ENCODE measurements at regions not wholly inside any gene's neighbourhood (a gene's known extent, or its start where the extent isn't known, plus 50 kb on each side); places are given as distances from the start of the nearest gene placed in this dataset.
A peak's percentile ranks its signal among the peaks of the same experiment; 100 is the strongest.
"Not testable (repeated sequence)": the region's sequence is repeated elsewhere in the genome, so short reads cannot be mapped to it uniquely, and the experiment has no call there.

DNA sequence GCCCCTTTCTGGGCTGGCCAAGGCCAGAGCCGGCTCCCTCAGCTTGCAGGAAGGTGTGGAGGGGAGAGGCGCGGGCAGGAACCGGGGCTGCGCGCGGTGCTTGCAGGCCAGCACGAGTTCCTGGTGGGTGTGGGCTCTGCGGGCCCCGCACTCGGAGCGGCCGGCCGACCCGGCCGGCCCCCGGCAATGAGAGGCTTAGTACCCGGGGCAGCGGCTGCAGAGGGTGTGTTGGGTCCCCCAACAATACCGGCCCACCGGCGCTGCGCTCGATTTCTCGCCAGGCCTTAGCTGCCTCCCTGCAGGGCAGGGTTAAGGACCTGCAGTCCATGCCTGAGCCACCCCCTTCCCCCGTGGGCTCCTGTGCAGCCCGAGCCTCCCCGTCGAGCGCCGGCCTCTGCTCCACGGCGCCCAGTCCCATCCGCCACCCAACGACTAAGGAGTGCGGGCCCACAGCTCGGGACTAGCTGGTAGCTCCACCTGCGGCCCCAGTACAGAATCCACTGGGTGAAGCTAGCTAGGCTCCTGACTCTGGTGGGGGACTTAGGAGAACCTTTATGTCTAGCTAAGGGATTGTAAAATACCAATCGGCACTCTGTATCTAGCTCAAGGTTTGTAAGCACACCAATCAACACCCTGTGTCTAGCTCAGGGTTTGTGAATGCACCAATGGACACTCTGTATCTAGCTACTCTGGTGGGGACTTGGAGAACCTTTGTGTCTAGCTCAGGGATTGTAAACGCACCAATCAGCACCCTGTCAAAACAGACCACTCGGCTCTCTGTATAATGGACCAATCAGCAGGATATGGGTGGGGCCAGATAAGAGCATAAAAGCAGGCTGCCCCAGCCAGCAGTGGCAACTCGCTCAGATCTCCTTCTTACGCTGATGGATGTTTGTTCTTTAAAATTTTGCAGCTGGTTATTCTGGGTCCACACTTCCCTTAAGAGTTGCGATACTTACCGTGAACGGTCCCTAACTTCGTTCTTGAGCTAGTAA lies 167.4 kb upstream of the RREB1 start:
- DNase-seq (ENCODE audit: low read depth, low spot score): no peak

- DNase-seq (ENCODE audit: low read depth, low spot score): no peak
Measured at GRCh38 chr6:6941201-6941600, 166.6 kb upstream of the RREB1 start.

- DNase-seq (ENCODE audit: low read depth, low spot score): no peak
Measured at GRCh38 chr6:6942091-6942490, 165.7 kb upstream of the RREB1 start.

DNA sequence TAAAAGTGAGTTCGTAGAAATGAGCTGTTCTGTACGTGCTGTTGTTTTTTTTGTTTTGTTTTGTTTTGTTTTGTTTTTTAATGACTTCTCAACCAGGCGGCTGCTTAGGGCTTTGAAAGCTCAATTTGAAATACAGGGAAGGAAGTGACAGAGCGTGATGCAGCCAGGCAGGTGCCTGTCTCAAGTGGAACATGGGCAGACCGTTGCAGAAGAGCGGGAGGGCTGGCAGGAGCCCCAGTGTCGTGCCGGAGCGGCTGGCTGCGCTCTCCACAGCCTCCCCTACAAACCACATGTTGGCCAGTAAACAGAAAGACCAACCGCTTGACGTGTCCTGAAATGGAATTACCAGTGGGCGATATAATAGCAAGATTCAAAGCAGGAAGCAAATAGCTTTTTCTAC lies 164.9 kb upstream of the RREB1 start:
- DNase-seq (ENCODE audit: low read depth, low spot score): no peak

DNA sequence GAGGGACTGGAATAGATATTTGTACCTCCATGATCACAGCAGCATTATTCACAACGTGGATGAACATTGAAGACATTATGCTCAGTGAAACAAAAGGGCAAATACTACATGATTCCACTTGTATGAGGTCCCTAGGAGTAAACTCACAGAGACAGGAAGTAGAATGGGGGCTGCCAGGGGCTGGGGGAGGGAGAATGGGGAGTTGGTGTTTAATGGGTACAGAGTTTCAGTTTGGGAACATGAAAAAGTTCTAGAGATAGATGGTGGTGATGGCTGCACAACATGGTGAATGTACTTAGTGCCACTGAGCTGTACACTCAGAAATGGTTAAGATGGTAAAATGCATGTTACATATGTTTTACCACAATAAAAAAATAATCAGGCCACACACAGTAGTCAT lies 164.3 kb upstream of the RREB1 start:
- no peak for DNase-seq (ENCODE audit: low read depth, low spot score)

- no peak for DNase-seq (ENCODE audit: low read depth, low spot score)
Measured at GRCh38 chr6:6946206-6947155, 161.3 kb upstream of the RREB1 start.

GRCh38 chr6:6950373-6951145 lies 157.2 kb upstream of the RREB1 start:
- DNase-seq (ENCODE audit: low read depth, low spot score): no peak

DNA sequence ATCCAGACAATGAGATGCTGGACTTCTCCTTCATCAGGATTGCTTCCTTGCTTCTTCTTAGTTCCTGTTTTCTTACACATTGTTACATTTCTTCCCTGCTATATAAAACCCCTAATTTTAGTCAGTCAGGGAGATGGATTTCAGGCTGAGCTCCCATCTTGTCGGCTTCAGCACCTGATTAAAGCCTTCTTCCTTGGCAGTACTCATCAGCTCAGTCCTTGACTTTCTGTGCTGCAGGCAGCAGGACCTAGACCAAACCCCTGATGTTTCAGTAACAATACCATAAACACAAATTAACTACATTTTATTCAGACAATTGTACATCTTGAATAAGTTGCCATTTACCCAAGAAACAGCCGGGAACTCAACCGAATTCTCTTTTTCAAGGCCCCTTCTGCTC lies 156.4 kb upstream of the RREB1 start:
- DNase-seq (ENCODE audit: low read depth, low spot score): no peak

DNA sequence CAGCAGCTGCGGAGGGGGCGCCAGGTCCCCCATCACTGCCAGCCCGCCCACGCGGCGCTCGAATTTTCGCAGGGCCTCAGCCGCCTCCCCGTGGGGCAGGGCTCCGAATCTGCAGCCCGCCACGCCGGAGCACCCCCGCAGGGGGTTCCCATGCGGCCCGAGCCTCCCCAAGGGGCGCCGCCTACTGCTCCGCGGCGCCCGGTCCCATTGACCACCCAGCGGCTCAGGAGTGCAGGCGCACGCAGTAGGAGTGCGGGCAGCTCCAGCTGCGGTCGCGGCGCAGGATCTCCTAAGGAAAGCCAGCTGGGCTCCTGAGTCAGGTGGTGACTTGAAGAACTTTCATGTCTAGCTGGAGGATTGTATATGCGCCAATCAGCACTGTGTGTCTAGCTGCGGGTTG lies 155.3 kb upstream of the RREB1 start:
- no peak for DNase-seq (ENCODE audit: low read depth, low spot score)

DNA sequence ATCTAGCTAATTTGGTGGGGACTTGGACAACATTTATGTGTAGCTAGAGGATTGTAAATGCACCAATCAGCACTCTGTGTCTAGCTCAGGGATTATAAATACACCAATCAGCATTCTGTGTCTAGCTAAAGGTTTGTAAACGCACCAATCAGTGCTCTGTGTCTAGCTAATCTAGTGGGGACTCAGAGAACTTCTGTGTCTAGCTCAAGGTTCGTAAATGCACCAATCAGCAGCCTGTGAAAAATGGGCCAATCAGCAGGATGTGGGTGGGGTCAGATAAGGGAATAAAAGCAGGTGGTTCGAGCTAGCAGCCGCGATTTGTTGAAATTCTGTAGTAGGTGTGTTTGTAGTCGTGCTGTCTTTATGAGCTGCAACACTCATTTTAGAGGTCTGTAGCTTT lies 154.8 kb upstream of the RREB1 start:
- not testable (repeated sequence) for DNase-seq (ENCODE audit: low read depth, low spot score)

- DNase-seq (ENCODE audit: low read depth, low spot score): peak; percentile 91
Measured at GRCh38 chr6:6960571-6961251, 147.1 kb upstream of the RREB1 start.

DNA sequence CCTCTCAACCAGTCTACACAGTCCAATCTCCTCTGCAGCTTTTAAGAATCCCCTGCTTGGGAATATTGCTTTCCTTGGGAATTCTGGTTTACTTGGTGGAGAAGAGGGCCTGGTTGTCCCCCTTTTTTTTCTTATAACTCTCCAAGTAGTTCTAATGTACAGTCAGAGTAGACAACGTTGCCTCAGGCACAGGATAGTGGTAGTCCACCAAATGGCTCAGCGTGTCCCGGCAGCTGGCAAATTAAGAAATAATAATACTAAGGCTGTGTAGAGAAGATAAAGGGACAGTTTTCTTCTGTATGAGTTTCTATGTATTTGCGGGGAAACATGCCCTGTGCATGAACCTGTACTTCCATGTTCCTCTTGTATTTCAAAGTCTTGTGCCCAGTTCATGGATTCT lies 145.7 kb upstream of the RREB1 start:
- DNase-seq (ENCODE audit: low read depth, low spot score): no peak

DNA sequence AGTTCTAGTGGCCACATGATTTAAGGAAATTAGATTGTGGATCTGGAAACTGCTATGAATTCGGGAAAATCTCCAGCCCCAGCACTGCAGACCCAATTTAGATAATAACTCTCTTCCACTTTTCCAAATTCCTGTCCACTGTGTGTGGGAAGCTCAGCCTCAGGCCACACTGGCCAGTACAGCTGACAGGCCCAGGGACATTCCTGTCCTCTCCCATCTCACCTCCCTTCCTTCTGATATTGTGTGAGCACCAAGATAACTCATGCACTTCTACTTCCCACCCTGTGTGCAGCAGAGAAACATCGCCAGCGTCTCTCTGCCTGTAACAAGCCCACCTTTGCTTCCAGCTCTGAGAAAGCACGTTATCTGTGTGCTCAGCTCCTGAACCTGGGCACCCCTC lies 145.1 kb upstream of the RREB1 start:
- DNase-seq (ENCODE audit: low read depth, low spot score): peak; percentile 76

DNA sequence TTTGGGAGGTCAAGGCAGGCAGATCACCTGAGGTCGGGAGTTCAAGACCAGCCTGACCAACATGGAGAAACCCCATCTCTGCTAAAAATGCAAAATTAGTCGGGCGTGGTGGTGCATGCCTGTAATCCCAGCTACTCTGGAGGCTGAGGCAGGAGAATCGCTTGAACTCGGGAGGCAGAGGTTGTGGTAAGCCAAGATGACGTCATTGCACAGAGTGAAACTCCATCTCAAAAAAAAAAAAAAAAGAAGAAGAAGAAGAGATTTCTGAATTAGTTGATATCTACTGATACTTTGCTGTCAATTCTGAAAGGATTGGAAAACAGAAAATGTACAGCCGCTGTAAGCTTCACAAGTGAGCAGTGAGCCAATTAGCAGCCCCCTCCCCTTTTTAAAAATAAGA lies 144.4 kb upstream of the RREB1 start:
- DNase-seq (ENCODE audit: low read depth, low spot score): not testable (repeated sequence)

DNA sequence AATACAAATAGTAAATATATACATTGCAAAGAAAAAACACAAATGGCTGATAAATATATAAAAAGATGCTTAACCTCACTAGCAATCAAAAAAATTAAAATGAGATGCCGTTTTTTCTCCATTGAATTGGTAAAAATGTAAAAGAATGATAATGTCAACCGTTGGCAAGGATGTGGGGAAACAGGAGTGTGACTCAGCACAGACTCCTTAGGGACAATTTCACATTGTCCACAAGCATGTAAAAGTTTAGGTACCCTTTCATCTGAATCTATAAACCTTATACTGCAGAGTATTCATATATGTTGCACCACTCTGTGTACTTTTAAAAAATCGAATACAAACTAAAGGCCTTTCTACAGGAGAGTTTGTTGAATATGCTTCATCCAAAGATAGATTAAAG lies 143.1 kb upstream of the RREB1 start:
- no peak for DNase-seq (ENCODE audit: low read depth, low spot score)

DNA sequence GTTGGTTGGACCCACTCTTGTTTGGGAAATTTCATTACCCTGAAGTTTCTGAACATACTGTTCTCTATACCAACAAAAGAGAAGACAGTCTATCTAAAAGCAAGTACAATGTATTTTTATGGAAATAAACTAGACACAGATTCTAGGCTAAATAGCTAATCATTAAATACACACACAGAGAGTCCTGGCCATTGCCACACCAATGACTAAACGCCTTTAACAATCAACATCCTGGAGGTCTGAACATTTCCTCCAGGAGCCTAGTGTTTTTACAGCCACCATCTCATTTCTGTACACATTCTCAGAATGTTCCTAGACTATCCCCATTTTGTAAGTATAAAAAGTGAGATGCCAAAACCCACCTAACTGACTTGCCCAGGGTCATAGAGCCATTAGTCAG lies 141.6 kb upstream of the RREB1 start:
- DNase-seq (ENCODE audit: low read depth, low spot score): no peak

- no peak for DNase-seq (ENCODE audit: low read depth, low spot score)
Measured at GRCh38 chr6:6966569-6966968, 141.2 kb upstream of the RREB1 start.

GRCh38 chr6:6968357-6968730 lies 139.4 kb upstream of the RREB1 start:
- no peak for DNase-seq (ENCODE audit: low read depth, low spot score)

DNA sequence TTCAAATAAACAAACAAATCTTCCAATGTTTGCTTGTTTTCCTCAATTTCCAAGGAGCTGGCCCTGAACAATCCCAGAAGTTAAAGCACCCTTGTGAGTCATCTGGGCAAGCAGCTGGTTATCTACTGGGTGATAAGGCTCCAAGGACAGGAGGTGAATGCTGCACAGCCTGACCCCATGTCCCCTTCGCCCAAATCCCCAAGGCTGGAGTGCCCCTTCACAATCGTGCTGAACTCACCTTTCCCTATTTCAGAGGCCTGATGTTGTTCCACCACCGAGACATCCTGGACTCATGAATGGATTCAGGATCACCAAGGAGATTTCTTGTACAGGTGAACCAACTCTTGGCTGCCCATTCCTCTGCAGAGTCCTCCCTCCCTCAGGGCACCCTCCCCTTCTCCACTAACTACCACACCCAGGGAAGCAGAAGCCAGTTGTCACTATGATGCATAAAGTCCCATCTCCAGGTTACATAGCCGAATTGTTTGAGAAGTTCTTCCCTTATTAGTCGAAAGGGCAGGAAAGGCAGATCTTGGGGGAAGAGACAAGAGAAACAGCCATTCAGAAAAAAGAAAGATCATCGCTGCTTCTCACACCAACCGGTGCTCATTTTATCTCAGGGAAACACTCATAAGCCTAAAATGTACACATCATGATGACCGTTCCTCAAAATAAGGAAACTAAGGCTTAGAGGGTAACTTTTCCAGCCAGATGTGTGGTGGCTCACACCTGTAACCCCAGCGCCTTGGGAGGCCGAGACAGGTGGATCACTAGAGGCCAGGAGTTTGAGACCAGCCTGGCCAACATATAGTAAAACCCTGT lies 138.8 kb upstream of the RREB1 start:
- DNase-seq (ENCODE audit: low read depth, low spot score): no peak

DNA sequence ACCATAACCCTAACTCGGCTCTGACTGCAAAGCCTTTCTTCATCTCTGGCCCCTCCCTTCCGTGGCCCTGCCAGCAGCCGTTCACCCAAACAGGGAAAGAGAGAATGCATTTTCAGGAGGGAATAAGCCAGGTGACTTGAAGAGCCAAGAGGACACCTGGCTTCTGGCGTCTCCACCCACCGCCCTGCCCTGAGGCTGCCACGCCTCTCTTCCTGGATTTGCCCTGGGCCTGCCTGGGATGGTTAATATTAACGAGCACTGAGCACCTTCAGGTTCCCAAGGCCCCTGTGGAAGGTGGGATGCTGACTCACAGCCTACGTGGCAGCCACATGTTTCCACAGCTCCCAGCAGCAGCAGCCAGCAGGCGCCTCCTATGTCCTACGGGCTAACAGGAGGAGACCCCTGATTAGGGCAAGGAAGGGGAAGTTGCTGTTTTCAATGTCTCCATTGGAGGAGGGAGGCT lies 138.0 kb upstream of the RREB1 start:
- peak; percentile 85 for DNase-seq (ENCODE audit: low read depth, low spot score)
